Prostate gland (tissue), 2 donors: ENCODE measurements at regions not wholly inside any gene's neighbourhood (a gene's known extent, or its start where the extent isn't known, plus 50 kb on each side); places are given as distances from the start of the nearest gene placed in this dataset.

ENCODE experiments used
- DNase-seq: peaks from one replicate; pipeline ENCODE4 v3.0.0-alpha.2; 2019; ENCODE audit warnings: low spot score
- H3K27ac ChIP-seq, 2 donors: fragments of 200-600 bp; sonication (generic); 2 replicates each; pipeline ENCODE4 v1.5.1; 2017 to 2019
- H3K27me3 ChIP-seq: fragments of 200-600 bp; sonication (generic); replicated peaks from 2 replicates; pipeline ENCODE4 v1.5.1; 2019; ENCODE audit not compliant: insufficient read depth
- H3K36me3 ChIP-seq, 2 donors: fragments of 200-600 bp; sonication (generic); 1 replicate in 1 of 2; 2 replicates in 1 of 2; pipeline versions ENCODE4 v1.5.1 to v1.8.1; 2017 to 2019
- H3K4me1 ChIP-seq: fragments of 200-600 bp; sonication (generic); replicated peaks from 2 replicates; pipeline ENCODE4 v1.5.1; 2019
- H3K4me3 ChIP-seq, 2 donors: fragments of 200-600 bp; sonication (generic); 2 replicates each; pipeline ENCODE4 v1.5.1; 2017 to 2019
- H3K9me3 ChIP-seq: fragments of 200-600 bp; sonication (generic); 2 replicates; pipeline ENCODE4 v1.5.1; 2017
- POLR2A ChIP-seq: fragments of 450-650 bp; IDR thresholded peaks from one replicate; pipeline ENCODE4 v1.6.1; 2016; ENCODE audit warnings: antibody characterized with exemption, mild to moderate bottlenecking
- POLR2AphosphoS5 ChIP-seq: sonication (generic); formaldehyde crosslinking; IDR thresholded peaks from one replicate; pipeline ENCODE4 v1.6.1; 2017; ENCODE audit warnings: antibody characterized with exemption
- WGBS: methylation state at CpG from one replicate; pipeline ENCODE4 v1.1.5; 2018; 5-methylcytosine and 5-hydroxymethylcytosine counted together
- intact Hi-C: fragments of 100-400 bp; cut with DNase I; formaldehyde crosslinking; loops from one replicate; pipeline ENCODE4 v1.14.2; 2022
- TF ChIP-seq, protein P1 (sequence below), 4 experiments: fragments of 200-600 bp in 2 of 4; fragments of 450-650 bp in 2 of 4; sonication (generic) in 2 of 4; IDR thresholded peaks; 1 replicate in 3 of 4; 2 replicates in 1 of 4; pipeline ENCODE4 v1.5.1; 2016 to 2019; ENCODE audit warnings: antibody characterized with exemption in 4 of 4, mild to moderate bottlenecking in 2 of 4, moderate library complexity in 2 of 4

DNA sequence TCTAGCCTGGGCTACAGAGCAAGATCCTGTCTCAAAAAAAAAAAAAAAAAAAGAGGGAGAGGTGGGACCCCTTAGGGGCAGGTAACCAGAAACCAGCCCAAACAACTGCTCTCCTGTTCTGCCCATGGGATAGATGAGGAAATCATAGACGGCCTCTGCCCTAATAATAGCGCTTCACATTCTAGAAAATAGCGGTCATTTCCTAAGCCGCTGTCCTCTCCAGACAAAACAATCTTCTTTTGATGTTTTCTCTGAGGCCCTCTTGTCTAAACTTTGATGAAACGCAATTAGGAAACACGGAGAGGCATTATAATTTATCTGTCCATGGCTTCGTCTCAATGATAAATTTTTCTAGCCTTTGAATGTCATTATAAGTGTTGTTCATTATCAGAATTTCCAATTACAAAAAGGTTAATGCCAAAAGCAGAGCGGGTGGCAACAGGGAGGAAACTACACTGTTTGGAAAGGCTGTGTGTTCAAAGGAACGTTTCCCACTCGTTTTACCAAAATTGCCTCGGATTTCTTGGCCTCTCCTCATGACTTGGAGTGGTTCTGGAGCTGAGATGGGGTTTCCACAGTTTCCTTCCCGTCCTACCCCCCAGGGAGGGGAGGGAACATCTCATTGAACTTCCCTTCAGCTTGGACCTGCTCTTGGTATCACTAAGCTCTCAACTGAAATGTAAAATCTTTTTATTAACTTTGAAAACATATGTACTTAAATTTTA lies 151.6 kb upstream of the ZNF236 start:
- intact Hi-C loops: no loop called here
- Histone ChIP-seq H3K9me3 (no peaks in the 10 kb centered on the region), H3K27me3 (no peaks in the 10 kb centered on the region), H3K36me3 (no peaks in the 10 kb centered on the region), H3K4me1 (no peaks in the 10 kb centered on the region), H3K4me3 (no peak overlapping the region), H3K27ac (peak overlapping the region in 1 of 2 donors; percentile 9)
- no peak for DNase-seq
- TF ChIP-seq, protein P1, sequence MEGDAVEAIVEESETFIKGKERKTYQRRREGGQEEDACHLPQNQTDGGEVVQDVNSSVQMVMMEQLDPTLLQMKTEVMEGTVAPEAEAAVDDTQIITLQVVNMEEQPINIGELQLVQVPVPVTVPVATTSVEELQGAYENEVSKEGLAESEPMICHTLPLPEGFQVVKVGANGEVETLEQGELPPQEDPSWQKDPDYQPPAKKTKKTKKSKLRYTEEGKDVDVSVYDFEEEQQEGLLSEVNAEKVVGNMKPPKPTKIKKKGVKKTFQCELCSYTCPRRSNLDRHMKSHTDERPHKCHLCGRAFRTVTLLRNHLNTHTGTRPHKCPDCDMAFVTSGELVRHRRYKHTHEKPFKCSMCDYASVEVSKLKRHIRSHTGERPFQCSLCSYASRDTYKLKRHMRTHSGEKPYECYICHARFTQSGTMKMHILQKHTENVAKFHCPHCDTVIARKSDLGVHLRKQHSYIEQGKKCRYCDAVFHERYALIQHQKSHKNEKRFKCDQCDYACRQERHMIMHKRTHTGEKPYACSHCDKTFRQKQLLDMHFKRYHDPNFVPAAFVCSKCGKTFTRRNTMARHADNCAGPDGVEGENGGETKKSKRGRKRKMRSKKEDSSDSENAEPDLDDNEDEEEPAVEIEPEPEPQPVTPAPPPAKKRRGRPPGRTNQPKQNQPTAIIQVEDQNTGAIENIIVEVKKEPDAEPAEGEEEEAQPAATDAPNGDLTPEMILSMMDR (IDR thresholded peaks at IDR 0.05): no peak
- TF ChIP-seq POLR2AphosphoS5: no peak
- no peak for TF ChIP-seq POLR2A
- WGBS: 53% methylated on average over 12 of the region's 12 CpGs

DNA sequence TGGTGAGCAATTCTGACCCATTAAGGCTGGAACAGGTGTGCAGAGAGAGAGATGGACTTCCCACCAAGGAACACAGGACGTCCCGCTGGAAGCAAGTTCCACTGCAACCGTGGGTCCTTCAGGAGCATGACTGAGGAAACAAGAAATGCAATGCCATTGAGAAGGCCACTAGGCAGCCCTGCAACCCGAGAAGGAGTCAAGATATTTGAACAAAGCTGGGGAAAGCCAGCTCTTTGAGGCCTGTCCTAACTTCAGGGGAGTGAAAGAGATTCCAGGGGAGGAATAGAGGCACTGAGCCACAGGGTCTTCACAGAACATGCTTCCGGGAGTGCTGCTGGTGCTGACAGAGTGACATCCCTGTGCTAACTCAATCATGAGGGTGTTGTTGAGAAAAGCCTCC lies 153.8 kb upstream of the ZNF236 start:
- Histone ChIP-seq H3K36me3 (no peaks in the 10 kb centered on the region), H3K9me3 (no peaks in the 10 kb centered on the region), H3K4me3 (no peak overlapping the region), H3K27me3 (no peaks in the 10 kb centered on the region), H3K4me1 (no peaks in the 10 kb centered on the region), H3K27ac (no peak overlapping the region)
- TF ChIP-seq POLR2AphosphoS5 (no peak), POLR2A (no peak)
- TF ChIP-seq, protein P1 (IDR thresholded peaks at IDR 0.05): no peak
- 85% methylated on average over 5 of the region's 5 CpGs for WGBS
- no peak for DNase-seq
- intact Hi-C loops: no loop called here

DNA sequence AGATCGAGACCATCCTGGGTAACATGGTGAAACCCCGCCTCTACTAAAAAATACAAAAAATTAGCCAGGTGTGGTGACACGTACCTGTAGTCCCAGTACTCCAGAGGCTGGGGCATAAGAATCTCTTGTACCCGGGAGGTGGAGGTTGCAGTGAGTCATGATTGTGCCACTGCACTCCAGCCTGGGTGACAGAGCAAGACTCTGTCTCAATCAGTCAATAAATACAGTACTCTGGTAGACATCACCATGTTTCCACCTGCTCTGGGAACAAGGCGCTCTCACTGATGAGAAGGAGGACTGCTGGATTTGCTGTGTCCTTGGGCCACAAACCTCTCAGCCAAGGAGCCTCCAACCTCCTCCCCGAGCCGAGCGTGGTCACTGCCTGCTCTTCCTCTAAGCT lies 154.2 kb upstream of the ZNF236 start:
- DNase-seq: no peak
- no peaks in the 10 kb centered on the region for H3K4me1 ChIP-seq
- intact Hi-C loops: no loop called here
- no peaks in the 10 kb centered on the region for H3K36me3 ChIP-seq
- WGBS: 93% methylated on average over 8 of the region's 8 CpGs
- no peak overlapping the region for H3K4me3 ChIP-seq
- TF ChIP-seq, protein P1 (IDR thresholded peaks at IDR 0.05): no peak
- no peak for TF ChIP-seq POLR2A
- TF ChIP-seq POLR2AphosphoS5: no peak
- H3K27me3 ChIP-seq: no peaks in the 10 kb centered on the region
- H3K9me3 ChIP-seq: no peaks in the 10 kb centered on the region
- H3K27ac ChIP-seq: no peak overlapping the region

DNA sequence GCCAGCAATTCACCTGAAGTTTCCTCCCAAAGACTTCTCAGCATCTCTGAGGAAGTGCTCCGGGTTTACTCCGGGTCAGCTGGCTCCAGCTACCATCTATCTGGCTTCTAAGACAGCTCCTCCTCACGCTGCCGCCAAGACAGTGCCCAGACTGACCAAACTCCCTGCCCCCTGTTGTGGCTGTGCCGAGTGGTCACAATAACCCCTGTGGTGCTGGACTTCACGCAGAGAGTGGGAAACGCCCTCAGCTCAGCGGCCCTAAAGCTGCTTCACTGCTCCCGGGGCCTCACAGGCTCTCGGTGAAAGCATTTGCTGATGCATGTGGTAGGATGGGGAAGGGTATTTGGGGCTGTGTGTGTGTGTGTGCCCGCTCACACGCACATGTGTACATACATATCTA lies 154.8 kb upstream of the ZNF236 start:
- TF ChIP-seq POLR2AphosphoS5: no peak
- TF ChIP-seq, protein P1 (IDR thresholded peaks at IDR 0.05): no peak
- no peak for TF ChIP-seq POLR2A
- WGBS: 93% methylated on average over 12 of the region's 12 CpGs

DNA sequence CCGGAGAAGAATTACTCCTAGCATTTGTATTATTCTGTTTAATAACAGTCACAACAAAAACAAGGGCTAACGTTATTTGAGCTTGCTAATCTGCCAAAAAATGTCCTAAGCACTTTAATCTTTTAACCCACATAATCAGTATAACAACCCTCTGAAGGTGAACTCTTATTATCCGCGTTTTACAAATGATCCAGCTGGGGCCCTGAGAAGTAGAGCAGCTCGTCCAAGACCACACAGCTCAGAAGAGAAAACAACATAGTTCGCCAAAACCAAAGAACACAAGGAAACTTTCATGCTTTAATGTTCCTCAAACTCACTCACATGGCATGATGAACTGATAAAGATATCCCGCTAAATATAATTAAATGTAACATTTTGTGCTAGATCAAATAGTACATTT lies 159.7 kb upstream of the ZNF236 start:
- peak overlapping the region in 1 of 2 donors; percentile 1 for H3K27ac ChIP-seq
- 30% methylated on average over 7 of the region's 7 CpGs for WGBS

More for the DNA sequence above, 154.8 kb upstream of the ZNF236 start:
- DNase-seq: no peak
- no peaks in the 10 kb centered on the region for H3K36me3 ChIP-seq
- no peak overlapping the region for H3K4me3 ChIP-seq
- intact Hi-C loops: no loop called here
- no peaks in the 10 kb centered on the region for H3K4me1 ChIP-seq
- no peaks in the 10 kb centered on the region for H3K27me3 ChIP-seq
- H3K9me3 ChIP-seq: no peaks in the 10 kb centered on the region
- no peak overlapping the region for H3K27ac ChIP-seq

More for the DNA sequence above, 159.7 kb upstream of the ZNF236 start:
- no peaks in the 10 kb centered on the region for H3K9me3 ChIP-seq
- no peaks in the 10 kb centered on the region for H3K4me1 ChIP-seq
- H3K4me3 ChIP-seq: no peak overlapping the region
- H3K36me3 ChIP-seq: no peaks in the 10 kb centered on the region
- H3K27me3 ChIP-seq: no peaks in the 10 kb centered on the region
- no peak for DNase-seq
- TF ChIP-seq POLR2A: no peak
- peak; percentile 16 for TF ChIP-seq POLR2AphosphoS5
- intact Hi-C loops: no loop called here
